H9 (cell line): ENCODE measurements at regions not wholly inside any gene's neighbourhood (a gene's known extent, or its start where the extent isn't known, plus 50 kb on each side); places are given as distances from the start of the nearest gene placed in this dataset.

Experiments
- DNase-seq: peaks from one replicate; pipeline ENCODE4 v3.0.0-alpha.2; 2017
- H2AFZ ChIP-seq: one replicate; pipeline ENCODE4 v1.6.1; 2013; ENCODE audit warnings: mild to moderate bottlenecking, low read length, control low read depth, moderate library complexity
- H2AK5ac ChIP-seq: 2 replicates; pipeline ENCODE4 v1.6.1; 2013; ENCODE audit warnings: low read length, control low read depth, mixed read lengths; ENCODE audit not compliant: insufficient read length
- H2BK120ac ChIP-seq: one replicate; pipeline ENCODE4 v1.6.1; 2013; ENCODE audit warnings: low read depth, mild to moderate bottlenecking, low read length, control low read depth, inconsistent platforms; ENCODE audit not compliant: poor library complexity, severe bottlenecking
- H2BK12ac ChIP-seq: 2 replicates; pipeline ENCODE4 v1.6.1; 2013; ENCODE audit warnings: low read length, control low read depth, mixed read lengths, low read depth; ENCODE audit not compliant: insufficient read length
- H2BK15ac ChIP-seq: 2 replicates; pipeline ENCODE4 v1.6.1; 2013; ENCODE audit warnings: low read depth, low read length, control low read depth
- H2BK20ac ChIP-seq: one replicate; pipeline ENCODE4 v1.6.1; 2013; ENCODE audit warnings: low read depth, mild to moderate bottlenecking, low read length, control low read depth, inconsistent platforms; ENCODE audit not compliant: poor library complexity, severe bottlenecking
- H2BK5ac ChIP-seq: 2 replicates; pipeline ENCODE4 v1.6.1; 2013; ENCODE audit warnings: low read length, control low read depth, mixed read lengths; ENCODE audit not compliant: insufficient read length
- H3K14ac ChIP-seq: 2 replicates; pipeline ENCODE4 v1.6.1; 2013; ENCODE audit warnings: low read length, control low read depth; ENCODE audit not compliant: insufficient read depth
- H3K18ac ChIP-seq: 2 replicates; pipeline ENCODE4 v1.6.1; 2013; ENCODE audit warnings: low read depth, mild to moderate bottlenecking, mixed read lengths, low read length, control low read depth; ENCODE audit not compliant: insufficient read length
- H3K23ac ChIP-seq: 2 replicates; pipeline ENCODE4 v1.6.1; 2013; ENCODE audit warnings: low read length, control low read depth, mixed read lengths, low read depth; ENCODE audit not compliant: insufficient read length
- H3K23me2 ChIP-seq: 2 replicates; pipeline ENCODE4 v1.6.1; 2013; ENCODE audit warnings: low read depth, mild to moderate bottlenecking, mixed read lengths, low read length, control low read depth; ENCODE audit not compliant: insufficient read length, poor library complexity, severe bottlenecking
- H3K27ac ChIP-seq: 2 replicates; pipeline ENCODE4 v1.5.1; 2013; ENCODE audit warnings: low read length, control low read depth, mixed read lengths, low read depth; ENCODE audit not compliant: insufficient read length
- H3K27me3 ChIP-seq: 2 replicates; pipeline ENCODE4 v1.6.1; 2013; ENCODE audit warnings: low read length, control low read depth, inconsistent platforms; ENCODE audit not compliant: insufficient read depth
- H3K4ac ChIP-seq: 2 replicates; pipeline ENCODE4 v1.6.1; 2013; ENCODE audit warnings: low read depth, mild to moderate bottlenecking, control low read depth, inconsistent platforms, low read length, moderate library complexity
- H3K4me1 ChIP-seq: 2 replicates; pipeline ENCODE4 v1.6.1; 2013; ENCODE audit warnings: low read length, control low read depth, inconsistent platforms; ENCODE audit not compliant: insufficient read depth
- H3K4me2 ChIP-seq: 2 replicates; pipeline ENCODE4 v1.6.1; 2013; ENCODE audit warnings: low read length, control low read depth, mixed read lengths; ENCODE audit not compliant: insufficient read length, insufficient read depth
- H3K56ac ChIP-seq: 2 replicates; pipeline ENCODE4 v1.6.1; 2013; ENCODE audit warnings: low read depth, mild to moderate bottlenecking, mixed read lengths, low read length, control low read depth; ENCODE audit not compliant: insufficient read length
- H3K79me1 ChIP-seq: 2 replicates; pipeline ENCODE4 v1.6.1; 2013; ENCODE audit warnings: low read depth, mild to moderate bottlenecking, moderate library complexity, low read length, control low read depth, inconsistent platforms; ENCODE audit not compliant: insufficient read depth, poor library complexity, severe bottlenecking
- H3K79me2 ChIP-seq: 2 replicates; pipeline ENCODE4 v1.6.1; 2013; ENCODE audit warnings: low read length, control low read depth, inconsistent platforms; ENCODE audit not compliant: insufficient read depth
- H3K9ac ChIP-seq: 2 replicates; pipeline ENCODE4 v1.6.1; 2013; ENCODE audit warnings: low read length, control low read depth, mixed read lengths; ENCODE audit not compliant: insufficient read length; ENCODE audit errors: extremely low read depth
- H3K9me3 ChIP-seq: one replicate; pipeline ENCODE4 v1.6.1; 2013; ENCODE audit warnings: low read depth, low read length, inconsistent platforms; ENCODE audit not compliant: control insufficient read depth
- H3T11ph ChIP-seq: one replicate; pipeline ENCODE4 v1.6.1; 2013; ENCODE audit warnings: mild to moderate bottlenecking, low read length, control low read depth, inconsistent platforms
- H4K20me1 ChIP-seq: one replicate; pipeline ENCODE4 v1.6.1; 2013; ENCODE audit not compliant: control insufficient read depth, insufficient read length, insufficient read depth
- H4K5ac ChIP-seq: 2 replicates; pipeline ENCODE4 v1.6.1; 2013; ENCODE audit warnings: low read depth, mild to moderate bottlenecking, mixed read lengths, low read length, control low read depth; ENCODE audit not compliant: insufficient read length
- H4K8ac ChIP-seq: replicated peaks from 2 replicates; pipeline ENCODE4 v1.6.1; 2013; ENCODE audit warnings: low read length, control low read depth, mixed read lengths, low read depth; ENCODE audit not compliant: insufficient read length
- H4K91ac ChIP-seq: 2 replicates; pipeline ENCODE4 v1.6.1; 2013; ENCODE audit warnings: low read depth, mild to moderate bottlenecking, moderate library complexity, mixed read lengths, low read length, control low read depth; ENCODE audit not compliant: insufficient read length
- H3K27ac Mint-ChIP-seq, 3 experiments: 2 replicates in 2 of 3; 3 replicates in 1 of 3; pipeline ENCODE4 v1.8.0; 2020 to 2021; ENCODE audit warnings: mixed read lengths in 3 of 3, mild to moderate bottlenecking in 1 of 3, moderate library complexity in 1 of 3
- H3K27me3 Mint-ChIP-seq: 2 replicates; pipeline ENCODE4 v1.8.0; 2021; ENCODE audit warnings: low read depth, mild to moderate bottlenecking, moderate library complexity, mixed read lengths
- H3K36me3 Mint-ChIP-seq, 3 experiments: 2 replicates in 2 of 3; 3 replicates in 1 of 3; pipeline ENCODE4 v1.8.0; 2020 to 2021; ENCODE audit warnings: low read depth in 3 of 3, mixed read lengths in 3 of 3; ENCODE audit not compliant: insufficient read depth in 1 of 3
- H3K4me1 Mint-ChIP-seq, 2 experiments: 2 replicates each; pipeline ENCODE4 v1.8.0; 2020; ENCODE audit warnings: mixed read lengths in 2 of 2
- H3K4me3 Mint-ChIP-seq, 2 experiments: 2 replicates in 1 of 2; 3 replicates in 1 of 2; pipeline ENCODE4 v1.8.0; 2020 to 2021; ENCODE audit warnings: mild to moderate bottlenecking in 2 of 2, mixed read lengths in 2 of 2, moderate library complexity in 1 of 2
- H3K9me3 Mint-ChIP-seq, 2 experiments: 2 replicates in 1 of 2; 3 replicates in 1 of 2; pipeline ENCODE4 v1.8.0; 2020; ENCODE audit warnings: mild to moderate bottlenecking in 2 of 2, mixed read lengths in 2 of 2, moderate library complexity in 1 of 2
- CTCF ChIP-seq: fragments of 200-600 bp; sonication (generic); conservative IDR thresholded peaks from 3 replicates; pipeline ENCODE4 v1.8.0; 2021; ENCODE audit warnings: antibody characterized with exemption, mild to moderate bottlenecking
- WGBS: extraction: QIAGEN DNeasy Blood & Tissue Kit; methylation state at CpG from one replicate; pipeline ENCODE4 v1.1.7; 2013; ENCODE audit warnings: missing lambda C conversion rate, low lambda C conversion rate, mixed read lengths; ENCODE audit not compliant: insufficient read length; ENCODE audit errors: extremely low coverage; 5-methylcytosine and 5-hydroxymethylcytosine counted together

- H3T11ph ChIP-seq, result no peak overlapping the region
- peaks cover 0 to 2% (median 2%) of the 10 kb centered on the region in 3 experiments; a peak in 4 of 7 replicates for H3K36me3 Mint-ChIP-seq
- no peak overlapping the region for H3K14ac ChIP-seq
- H4K91ac ChIP-seq, result no peak overlapping the region
- no peak overlapping the region for H2AK5ac ChIP-seq
- WGBS, result no CpG with 5 or more reads among the region's 2 CpGs
- no peaks in the 10 kb centered on the region for H3K27me3 ChIP-seq
- no peak overlapping the region for H3K9ac ChIP-seq
- no peaks in the 10 kb centered on the region for H3K9me3 ChIP-seq
- no peak overlapping the region for H2AFZ ChIP-seq
- H2BK15ac ChIP-seq, result no peak overlapping the region
- H3K9me3 Mint-ChIP-seq, result peaks cover 3 to 13% of the 10 kb centered on the region in 2 experiments; a peak in 4 of 5 replicates
- no peak overlapping the region for H2BK12ac ChIP-seq
- H3K4me1 Mint-ChIP-seq, result no peaks in the 10 kb centered on the region
- H4K5ac ChIP-seq, result no peak overlapping the region
- no peaks in the 10 kb centered on the region for H3K23me2 ChIP-seq
- no peak overlapping the region for H2BK120ac ChIP-seq
- no peak overlapping the region for H3K56ac ChIP-seq
- DNase-seq, result no peak
- no peak overlapping the region for H3K27ac ChIP-seq
- no peak overlapping the region for H3K4me3 Mint-ChIP-seq
- H3K79me1 ChIP-seq, result no peaks in the 10 kb centered on the region
- no peaks in the 10 kb centered on the region for H4K20me1 ChIP-seq
- H3K4ac ChIP-seq, result no peak overlapping the region
- H3K4me1 ChIP-seq, result no peaks in the 10 kb centered on the region
- no peak overlapping the region for H3K27ac Mint-ChIP-seq
- H3K79me2 ChIP-seq, result no peaks in the 10 kb centered on the region
- no peak overlapping the region for H3K18ac ChIP-seq
- no peak overlapping the region for H3K23ac ChIP-seq
- no peak overlapping the region for H3K4me2 ChIP-seq
- H3K27me3 Mint-ChIP-seq, result no peaks in the 10 kb centered on the region
- no peak for TF ChIP-seq CTCF
- H2BK5ac ChIP-seq, result no peak overlapping the region
- H2BK20ac ChIP-seq, result no peak overlapping the region
- no peak overlapping the region for H4K8ac ChIP-seq
These were observed 96.6 kb upstream of the DMD start for GRCh38 chrX:33307911-33308354.
